GM19035 (cell line): ENCODE measurements at regions not wholly inside any gene's neighbourhood (a gene's known extent, or its start where the extent isn't known, plus 50 kb on each side); places are given as distances from the start of the nearest gene placed in this dataset.
"Not testable (repeated sequence)": the region's sequence is repeated elsewhere in the genome, so short reads cannot be mapped to it uniquely, and the experiment has no call there.

ENCODE experiments used
- ATAC-seq: cut with Tn5 transposase; IDR thresholded peaks from one replicate; pipeline ENCODE4 v1.9.1; 2021; ENCODE audit not compliant: unreplicated experiment

DNA sequence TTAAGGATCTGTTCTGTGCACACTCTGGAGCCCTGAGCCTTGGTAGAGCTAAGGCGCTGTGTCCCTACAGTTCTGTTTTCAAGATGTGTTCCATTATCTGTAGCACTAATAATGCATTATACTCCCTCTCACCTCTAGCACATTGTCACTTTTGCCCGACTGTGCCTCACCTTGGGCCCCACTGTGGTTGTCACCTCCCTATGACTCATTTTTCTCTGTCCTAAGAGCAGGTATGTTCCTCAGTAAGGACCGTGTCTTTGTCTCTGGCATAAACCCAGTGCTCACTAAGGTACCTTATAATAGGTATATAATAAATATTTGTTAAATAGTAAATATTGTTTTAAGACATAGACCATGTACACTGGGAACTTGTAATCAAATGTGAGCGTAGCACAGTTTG, 942.5 kb upstream of the CITED2 start:
- ATAC-seq: no peak

DNA sequence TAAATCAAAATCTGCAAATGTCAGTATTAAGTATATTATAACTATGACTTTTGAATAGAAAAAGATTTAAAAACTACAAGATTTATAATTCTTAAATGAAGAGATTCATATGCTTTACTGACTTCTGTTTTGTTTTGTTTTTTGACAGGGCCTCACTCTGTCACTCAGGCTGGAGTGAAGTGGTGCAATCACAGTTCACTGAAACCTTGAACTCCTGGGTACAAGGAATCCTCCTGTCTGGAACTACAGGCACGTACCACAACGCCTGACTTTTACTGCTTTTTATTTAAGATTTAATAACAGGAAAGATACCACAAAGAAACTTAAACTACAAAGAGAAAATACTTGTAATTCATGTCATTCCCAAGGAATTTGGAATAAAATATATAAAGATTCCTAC, 940.2 kb upstream of the CITED2 start:
- no peak for ATAC-seq

DNA sequence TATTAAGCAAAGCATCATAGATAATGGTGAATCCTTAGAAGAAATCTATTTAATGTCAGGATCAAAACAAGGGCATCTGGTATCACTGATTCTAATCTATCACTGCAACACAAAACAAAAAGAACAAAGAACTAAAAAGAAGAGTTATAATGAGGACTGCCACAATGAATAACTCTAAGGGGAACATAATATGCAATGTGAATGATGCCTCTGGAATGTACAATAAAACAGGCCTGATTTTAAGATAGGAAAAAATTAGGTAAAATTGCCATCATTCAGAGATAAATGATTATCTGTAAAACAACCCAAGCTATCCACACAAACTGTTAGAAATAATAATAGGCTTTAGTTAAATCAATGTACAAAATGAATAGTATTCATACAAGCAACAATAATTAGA, 936.7 kb upstream of the CITED2 start:
- no peak for ATAC-seq

DNA sequence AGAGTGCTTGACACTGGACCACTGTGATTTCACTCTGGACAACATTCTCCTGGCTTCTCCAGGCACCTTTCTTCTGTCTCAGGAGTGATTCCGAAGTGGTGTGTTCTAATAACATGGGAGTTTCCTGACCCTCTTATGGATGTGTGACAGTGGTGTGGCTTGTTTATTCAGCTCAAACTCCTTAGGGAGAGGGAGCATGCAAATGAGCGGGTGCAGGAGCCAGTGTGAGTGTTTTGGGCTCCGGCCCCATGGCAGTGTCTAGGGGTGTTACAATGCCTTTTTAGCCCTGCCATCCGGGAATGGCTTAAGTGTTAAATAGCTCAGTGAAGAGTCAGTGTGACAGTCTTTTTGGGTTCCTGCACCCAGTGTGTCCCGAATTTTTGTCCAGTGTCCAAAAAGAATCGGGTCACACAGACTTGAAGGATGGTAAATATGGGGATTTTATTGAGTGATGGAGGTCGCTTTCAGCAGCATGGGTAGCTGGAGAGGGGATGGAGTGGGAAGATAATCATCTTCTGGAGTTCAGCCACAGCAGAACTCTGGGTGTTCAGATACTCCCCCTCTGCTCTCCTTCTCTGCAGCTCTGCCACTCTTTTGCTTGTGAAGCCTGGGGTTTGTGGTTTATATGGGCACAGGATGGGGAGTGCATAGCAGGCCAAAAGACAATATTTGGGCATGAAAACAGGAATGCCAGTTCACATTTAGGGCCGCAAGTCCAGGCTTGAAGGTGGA, 928.9 kb upstream of the CITED2 start:
- no peak for ATAC-seq

DNA sequence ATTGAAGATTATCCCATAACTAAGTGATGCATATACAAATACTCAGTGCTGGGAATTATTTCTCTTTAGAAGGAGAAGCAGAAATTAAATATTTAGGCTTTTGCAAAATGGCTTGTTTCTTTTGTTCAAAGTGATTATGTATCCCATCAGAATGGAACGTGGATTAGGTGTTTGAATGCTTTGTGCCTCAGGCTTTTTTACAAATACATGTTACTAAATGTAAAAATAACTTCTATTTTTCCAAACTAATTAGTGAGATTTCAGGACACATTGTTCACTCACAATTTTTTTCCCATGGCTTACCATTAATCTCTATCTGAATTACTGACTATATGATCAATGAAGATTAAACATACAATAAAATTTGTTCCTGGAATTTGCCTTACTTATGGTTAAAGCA, 925.9 kb upstream of the CITED2 start:
- ATAC-seq: no peak

DNA sequence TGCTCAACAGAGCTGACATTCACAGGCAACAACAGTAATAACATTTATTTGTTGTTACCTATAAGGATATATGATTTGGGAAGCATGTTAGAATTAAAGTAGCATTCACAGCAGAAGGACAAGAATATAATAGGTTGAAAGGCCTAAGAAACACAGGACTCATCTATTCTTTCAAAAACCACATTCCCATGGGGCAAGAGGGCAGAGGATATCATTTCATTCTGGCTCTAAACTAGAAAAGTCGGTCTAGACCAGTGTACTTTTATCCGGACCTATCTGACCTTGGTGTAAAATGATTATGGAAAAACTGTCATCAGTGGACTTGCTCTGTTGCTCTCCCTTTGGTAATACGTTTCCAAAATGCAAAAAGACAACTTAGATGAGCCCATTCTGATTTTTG, 914.7 kb upstream of the CITED2 start:
- no peak for ATAC-seq

DNA sequence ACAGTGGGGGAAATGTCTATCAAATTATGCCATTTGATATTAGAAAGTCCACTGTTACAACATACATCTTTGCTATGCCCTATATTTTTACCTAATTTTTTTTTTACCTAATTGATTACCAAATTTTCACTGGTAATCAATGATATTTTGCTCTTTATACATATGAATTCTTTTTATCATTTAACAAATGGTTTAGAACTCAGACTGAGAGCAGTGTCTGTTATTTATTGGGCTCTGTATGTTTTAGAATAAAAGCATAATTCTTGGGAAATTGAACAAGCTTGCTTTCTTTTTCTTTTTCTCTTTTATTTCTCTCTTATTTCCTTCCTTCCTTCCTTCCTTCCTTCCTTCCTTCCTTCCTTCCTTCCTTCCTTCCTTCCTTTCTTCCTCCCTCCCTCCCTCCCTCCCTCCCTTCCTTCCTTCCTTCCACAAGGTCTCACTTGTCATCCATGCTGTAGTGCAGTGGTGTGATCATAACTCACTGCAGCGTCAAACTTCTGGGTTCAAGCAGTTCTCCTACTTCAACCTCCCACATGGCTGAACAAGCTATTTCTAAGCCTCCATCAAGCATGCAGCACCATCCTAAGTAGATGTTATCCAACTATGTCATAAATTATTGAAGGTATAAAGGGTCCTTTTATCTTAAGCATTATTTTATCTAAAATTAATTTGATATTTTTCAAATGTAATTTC, 911.7 kb upstream of the CITED2 start:
- no peak for ATAC-seq

DNA sequence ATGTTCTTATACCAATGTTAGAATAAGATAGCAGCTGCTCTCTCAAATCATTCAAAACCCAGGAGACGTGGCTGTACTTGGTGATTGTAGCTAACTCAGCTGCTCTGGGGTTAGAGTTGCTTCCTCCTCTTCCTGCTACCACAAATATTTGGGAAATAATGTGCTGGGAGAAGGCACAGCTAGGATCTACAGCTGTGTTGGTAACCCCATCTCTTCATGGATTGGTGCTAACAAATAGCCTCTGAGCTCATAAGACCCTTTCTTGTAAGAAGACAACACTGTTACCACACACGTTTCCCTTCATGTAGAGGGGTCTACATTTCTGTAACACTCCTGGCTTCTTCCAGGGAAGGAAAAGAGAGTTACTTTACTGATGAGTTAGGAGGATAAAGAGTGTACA, 911.0 kb upstream of the CITED2 start:
- no peak for ATAC-seq

DNA sequence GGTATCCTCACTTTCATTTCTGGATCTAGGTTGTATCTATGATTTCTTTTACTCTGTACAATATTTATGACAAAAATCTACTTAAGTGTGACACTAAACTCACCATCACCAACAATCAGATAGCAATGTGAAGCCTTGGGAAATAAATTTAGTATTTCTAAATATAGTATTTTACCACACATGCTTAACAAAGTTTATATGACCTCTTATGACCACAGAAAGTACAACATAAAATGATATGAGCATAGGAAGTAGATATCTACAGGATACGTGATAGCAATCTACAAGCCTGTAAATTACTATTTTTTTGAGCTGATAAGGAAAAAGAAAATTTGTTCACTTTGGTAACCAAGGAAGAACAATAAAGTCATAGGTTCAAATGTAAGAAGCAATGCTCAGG, 910.4 kb upstream of the CITED2 start:
- no peak for ATAC-seq

DNA sequence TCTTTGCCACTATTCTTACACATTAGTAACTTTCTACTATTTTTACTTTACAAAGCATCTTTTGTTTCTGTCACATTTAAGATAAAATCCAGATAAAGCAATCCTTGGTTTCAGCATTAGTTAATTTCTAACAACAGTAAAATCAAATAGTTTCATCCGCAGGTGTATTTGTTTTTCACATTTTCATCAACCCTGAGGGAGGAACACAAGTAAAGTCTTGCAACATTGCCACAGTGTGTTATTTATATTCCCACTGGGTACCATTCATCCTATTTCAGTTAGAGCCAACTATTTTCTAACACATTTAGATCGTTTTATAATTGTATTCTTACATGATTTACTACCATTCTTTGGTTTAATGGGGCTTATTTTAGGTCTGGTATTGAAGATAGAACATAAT, 908.7 kb upstream of the CITED2 start:
- no peak for ATAC-seq

DNA sequence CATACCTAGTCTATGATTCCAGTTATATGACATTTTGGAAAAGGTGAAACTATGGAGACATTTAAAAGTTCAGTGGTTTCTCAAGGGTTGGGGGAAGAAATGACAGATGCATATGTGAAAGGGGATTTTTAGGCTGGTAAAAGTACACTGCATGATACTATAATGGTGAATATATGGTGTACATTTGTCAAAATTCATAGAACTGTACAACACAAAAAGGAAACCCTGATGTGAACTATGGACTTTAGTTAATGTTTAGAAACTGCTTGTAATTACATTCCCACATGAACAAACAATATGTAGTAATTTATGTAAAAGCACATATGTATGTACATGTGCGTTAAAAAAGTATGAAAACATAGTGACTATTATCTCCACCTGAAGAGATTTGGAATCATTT, 907.3 kb upstream of the CITED2 start:
- no peak for ATAC-seq

DNA sequence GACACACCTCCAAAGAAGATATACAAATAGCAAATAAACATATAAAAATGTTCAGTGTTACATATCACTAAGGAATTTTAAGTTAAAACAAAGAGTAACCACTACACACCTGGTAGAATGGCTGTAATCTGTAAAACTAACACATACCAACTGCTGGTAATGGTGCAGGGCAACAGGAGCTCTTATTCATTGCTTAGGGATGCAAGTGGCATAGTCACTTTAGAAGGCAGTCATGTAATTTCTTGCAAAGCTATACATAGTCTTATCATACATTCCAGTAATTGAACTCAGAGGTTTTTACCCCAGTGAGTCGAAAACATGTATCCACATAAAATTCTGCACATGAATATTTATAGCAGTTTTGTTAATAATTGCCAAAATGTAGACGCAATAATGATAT, 906.8 kb upstream of the CITED2 start:
- no peak for ATAC-seq

DNA sequence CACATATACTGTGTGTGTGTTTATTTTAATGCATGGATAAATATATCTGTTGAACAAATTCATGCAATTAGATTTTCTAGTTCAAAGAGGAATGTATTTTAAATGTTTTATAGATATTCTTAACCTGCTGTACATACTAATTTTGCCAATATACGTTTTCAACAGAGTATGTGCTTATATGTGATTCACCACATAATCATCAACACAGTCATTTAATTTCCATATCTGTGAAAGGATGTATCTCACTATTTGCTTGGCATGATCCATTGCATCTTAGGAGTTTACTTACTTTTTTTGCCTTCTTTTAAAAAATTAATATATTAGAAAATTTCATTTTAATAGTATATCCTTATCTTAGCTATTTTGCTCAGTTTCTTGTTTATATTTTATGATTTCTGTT, 902.3 kb upstream of the CITED2 start:
- ATAC-seq: no peak

DNA sequence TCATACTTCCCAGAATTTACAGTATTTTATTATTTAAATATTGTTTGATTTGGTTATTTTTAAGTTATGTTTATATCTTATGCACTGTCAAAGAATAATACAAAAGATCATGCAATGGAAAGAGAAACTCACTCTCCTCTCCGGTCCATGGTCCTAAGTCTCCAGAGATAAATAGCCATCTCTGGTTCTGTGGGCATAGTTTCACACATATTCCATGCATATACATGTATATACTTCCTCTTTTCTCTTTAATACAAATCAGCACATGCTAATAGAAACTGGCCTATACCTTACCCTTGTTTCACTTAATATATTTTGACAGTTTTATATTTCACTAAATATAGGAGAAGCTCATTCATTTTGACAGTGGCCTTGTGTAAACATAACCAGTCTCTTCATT, 901.7 kb upstream of the CITED2 start:
- ATAC-seq: no peak

DNA sequence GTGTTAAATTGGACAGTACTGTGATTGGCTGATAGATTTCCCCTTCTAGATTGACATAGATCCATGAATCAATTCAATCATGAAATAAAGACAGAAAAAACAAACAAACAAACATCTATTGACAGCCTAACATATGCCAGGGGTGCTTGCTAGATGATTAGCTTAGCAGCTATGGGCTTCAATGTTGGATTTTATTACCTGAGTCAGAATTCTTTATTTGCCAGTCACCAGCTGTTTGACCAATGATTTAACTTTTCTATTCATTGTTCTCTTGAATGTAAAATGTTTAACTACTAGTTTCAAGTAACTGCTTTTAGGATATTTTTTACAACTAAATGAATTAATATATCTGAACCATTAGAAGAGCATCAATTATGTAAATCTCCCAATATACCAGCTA, 901.3 kb upstream of the CITED2 start:
- no peak for ATAC-seq

DNA sequence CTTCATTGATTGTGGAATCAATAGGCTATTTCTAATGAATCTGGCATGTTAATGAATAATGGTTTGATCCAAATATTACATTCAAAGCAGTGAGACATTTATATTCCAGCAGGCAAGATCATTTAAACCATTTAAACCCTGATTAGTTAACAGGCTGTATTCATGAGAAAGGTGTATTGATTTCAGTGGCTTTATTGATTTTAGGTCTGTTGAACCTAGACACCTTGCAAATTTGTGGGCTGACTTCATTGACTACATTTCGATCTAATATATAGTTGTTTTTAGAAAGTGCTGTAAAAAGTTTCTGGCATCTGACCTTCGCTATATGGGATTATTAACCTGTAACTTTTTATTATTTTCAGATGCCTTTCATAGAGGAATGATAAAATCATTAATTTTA, 900.1 kb upstream of the CITED2 start:
- no peak for ATAC-seq

DNA sequence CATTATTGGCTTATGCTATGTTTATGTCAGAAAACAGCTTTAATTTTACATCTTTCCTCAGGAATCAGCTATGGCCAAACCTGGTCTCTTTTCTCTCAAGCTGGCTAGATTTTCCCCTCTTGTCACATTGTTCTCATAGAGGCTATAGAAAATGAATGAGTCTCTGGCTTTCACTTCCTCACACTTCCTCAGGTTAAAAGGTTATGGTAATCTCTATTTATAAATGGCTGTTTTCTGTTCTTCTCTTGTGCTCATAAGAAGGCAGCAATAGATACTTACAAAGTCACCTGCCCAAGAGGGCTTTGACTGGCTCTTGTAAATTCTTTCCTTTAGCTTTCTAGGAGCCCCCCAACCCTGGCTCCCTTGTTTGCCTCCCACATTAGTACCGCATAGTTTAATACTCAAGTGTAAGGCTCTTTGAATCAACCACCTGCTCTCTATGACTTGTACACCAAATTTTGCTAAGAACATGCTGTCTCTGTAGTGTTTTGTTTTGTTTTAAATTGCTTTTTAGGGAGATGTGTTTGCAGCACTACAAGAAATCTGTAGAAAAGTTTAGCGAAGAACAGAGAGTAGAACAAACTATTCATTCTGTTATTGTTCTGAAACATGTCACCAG, 897.4 kb upstream of the CITED2 start:
- peak; percentile 98 for ATAC-seq

DNA sequence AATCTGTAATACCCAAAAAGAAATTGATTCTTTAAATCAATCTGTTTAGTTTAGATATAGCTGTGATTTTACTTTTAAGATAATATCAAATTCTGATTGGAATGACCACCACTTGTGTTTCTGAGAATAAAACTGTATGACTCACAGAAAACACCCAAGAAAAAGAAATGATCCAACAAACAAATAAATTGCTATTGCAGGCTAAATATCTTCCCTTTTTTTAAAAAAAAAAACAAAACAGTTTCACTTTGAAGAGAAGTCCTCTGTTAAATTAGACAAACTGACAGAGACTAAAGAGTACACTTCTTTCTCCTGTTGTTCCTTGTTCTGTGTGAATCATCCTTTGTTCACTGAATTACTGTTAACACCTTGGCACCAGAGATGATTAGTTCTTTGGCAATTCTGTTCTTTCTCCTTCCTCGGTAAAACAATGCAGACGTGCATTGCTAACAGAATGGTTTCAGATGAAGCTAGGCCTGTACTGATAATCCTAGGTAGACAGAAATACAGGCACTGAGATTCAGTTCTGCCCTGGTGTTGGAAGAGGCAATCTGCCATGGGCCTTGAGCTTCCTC, 895.2 kb upstream of the CITED2 start:
- no peak for ATAC-seq

DNA sequence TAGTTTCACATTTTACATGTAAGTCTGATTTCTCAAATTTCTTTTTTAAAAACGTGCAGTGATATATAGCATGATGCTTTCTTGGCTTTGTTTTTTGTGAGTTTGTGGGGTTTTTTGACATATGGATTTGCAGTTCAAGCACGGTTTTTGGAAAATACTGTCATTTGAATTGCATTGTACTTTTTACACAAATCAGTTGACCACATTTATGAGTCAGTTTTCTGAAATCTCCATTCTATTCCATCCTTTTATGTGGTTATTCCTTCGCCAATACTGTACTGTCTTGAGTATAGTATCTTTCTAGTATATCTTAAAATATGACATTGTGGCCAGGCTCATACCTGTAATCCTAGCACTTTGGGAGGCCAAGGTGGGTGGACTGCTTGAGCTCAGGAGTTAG, 890.0 kb upstream of the CITED2 start:
- ATAC-seq: no peak

DNA sequence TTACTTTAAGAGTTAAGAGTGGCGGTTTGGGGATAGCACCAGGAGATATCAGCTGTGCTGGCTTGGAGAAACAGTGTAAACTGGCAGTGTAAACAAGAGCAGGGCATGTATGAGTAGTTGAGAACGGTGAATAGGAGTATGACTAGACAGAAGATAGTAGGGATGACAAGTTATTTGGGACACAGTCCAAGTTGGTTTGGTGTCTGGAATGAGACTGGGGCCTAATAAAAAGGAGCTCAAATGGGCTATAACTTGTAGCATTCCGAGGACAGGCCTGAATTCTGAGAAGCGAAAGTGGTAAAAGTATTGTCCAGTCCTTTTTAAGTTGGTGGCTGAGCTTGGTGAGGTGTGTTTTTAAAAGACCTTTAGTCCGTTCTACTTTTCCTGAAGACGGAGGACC, 883.9 kb upstream of the CITED2 start:
- not testable (repeated sequence) for ATAC-seq

DNA sequence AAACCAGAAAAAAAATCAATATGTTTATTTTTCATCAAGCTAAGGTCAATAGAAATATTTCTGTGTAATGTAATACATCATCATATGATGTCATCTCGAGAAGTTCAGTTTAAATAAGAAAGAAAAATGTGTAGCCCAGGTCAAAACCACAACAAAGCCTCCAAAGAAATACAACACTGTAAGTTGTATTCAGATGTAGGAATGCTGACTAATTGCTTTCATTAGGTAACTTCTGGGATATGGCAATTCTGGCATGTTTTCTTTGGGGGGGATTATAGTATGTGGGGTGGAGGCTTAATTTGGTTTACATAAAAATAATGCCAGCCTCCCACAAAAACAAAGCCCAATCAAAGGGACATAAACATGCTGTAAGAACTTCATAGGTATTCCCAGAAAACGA, 881.8 kb upstream of the CITED2 start:
- no peak for ATAC-seq

DNA sequence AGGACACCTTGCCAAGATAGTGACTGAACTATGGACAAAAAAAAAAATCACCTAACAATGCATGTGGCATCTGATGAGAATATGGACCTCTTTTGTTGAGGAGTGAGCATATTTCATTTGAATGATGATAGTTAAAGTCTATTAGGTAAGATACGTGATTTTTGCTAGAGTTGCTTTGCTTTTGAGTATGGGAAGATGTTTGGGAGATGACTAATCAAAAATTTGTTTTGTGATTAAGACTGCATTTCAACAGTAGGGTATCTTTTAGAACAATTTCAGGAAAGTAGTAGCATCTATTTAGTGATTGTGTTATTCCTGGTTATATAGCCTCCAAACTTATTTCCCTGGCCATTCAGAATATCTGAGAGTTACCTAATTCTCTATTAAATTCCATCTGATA, 878.6 kb upstream of the CITED2 start:
- ATAC-seq: no peak
